DOHH2 (cell line): ENCODE measurements at regions not wholly inside any gene's neighbourhood (a gene's known extent, or its start where the extent isn't known, plus 50 kb on each side); places are given as distances from the start of the nearest gene placed in this dataset.

Source experiments
- CTCF ChIP-seq: fragments of 200-600 bp; sonication (generic); IDR thresholded peaks from one replicate; pipeline ENCODE4 v1.5.1; 2014; ENCODE audit warnings: antibody characterized with exemption, mild to moderate bottlenecking, low read depth, low read length; ENCODE audit not compliant: poor library complexity, severe bottlenecking
- EZH2phosphoT487 ChIP-seq: fragments of 200-600 bp; sonication (generic); IDR thresholded peaks from 2 replicates; pipeline ENCODE4 v1.6.1; 2017; ENCODE audit warnings: borderline replicate concordance, mild to moderate bottlenecking, antibody characterized with exemption, low read length, moderate library complexity, mixed read lengths

- TF ChIP-seq CTCF (no peak), EZH2phosphoT487 (no peak)
These were observed 428.0 kb downstream of the PLPP3 start for GRCh38 chr1:56151402-56151801.
